ENCODE measurements at regions not wholly inside any gene's neighbourhood (a gene's known extent, or its start where the extent isn't known, plus 50 kb on each side); places are given as distances from the start of the nearest gene placed in this dataset. TPM values are rescaled to one million over a fixed set of nuclear protein-coding genes. Genes with fewer than 3 reads are reported as not detected.

- no peak overlapping the region for H3K4me3 ChIP-seq (ENCODE audit: low read depth, low read length)
- 87% methylated on average over 7 of the region's 7 CpGs for WGBS
- DNase-seq (ENCODE audit: extremely low spot score): no peak
- no peaks in the 10 kb centered on the region for H3K36me3 ChIP-seq (ENCODE audit: insufficient read depth)
- no peaks in the 10 kb centered on the region for H3K4me1 ChIP-seq (ENCODE audit: insufficient read depth)
- H3K27ac ChIP-seq (ENCODE audit: low read depth): no peak overlapping the region
Observed at GRCh38 chr11:115557681-115558080, 53.5 kb upstream of the CADM1 start.

- H3K27ac ChIP-seq (ENCODE audit: low read depth): no peak overlapping the region
- H3K4me1 ChIP-seq (ENCODE audit: insufficient read depth): no peaks in the 10 kb centered on the region
- WGBS: 75% methylated on average over 7 of the region's 7 CpGs
- H3K36me3 ChIP-seq (ENCODE audit: insufficient read depth): no peaks in the 10 kb centered on the region
- H3K4me3 ChIP-seq (ENCODE audit: low read depth, low read length): no peak overlapping the region
- DNase-seq (ENCODE audit: extremely low spot score): no peak
Observed at GRCh38 chr11:115556984-115557383, 52.8 kb upstream of the CADM1 start.

GRCh38 chr11:115555336-115556090 is 51.3 kb upstream of the CADM1 start:
- WGBS: 82% methylated on average over 3 of the region's 3 CpGs

More at GRCh38 chr11:115555336-115556090, 51.3 kb upstream of the CADM1 start:
- Histone ChIP-seq H3K27ac (ENCODE audit: low read depth) (no peak overlapping the region), H3K4me1 (ENCODE audit: insufficient read depth) (no peaks in the 10 kb centered on the region), H3K36me3 (ENCODE audit: insufficient read depth) (no peaks in the 10 kb centered on the region), H3K4me3 (ENCODE audit: low read depth, low read length) (no peak overlapping the region)
- DNase-seq (ENCODE audit: extremely low spot score): no peak

Small RNA genes in the stretch of these regions (small RNA-seq; reads per million reads assigned to genes)
- gene AP000770.2: not detected
- not detected for gene RF01210
- not detected for gene RPL12P46
